GM19467 (cell line): ENCODE measurements at regions not wholly inside any gene's neighbourhood (a gene's known extent, or its start where the extent isn't known, plus 50 kb on each side); places are given as distances from the start of the nearest gene placed in this dataset.

ENCODE experiments used
- ATAC-seq: cut with Tn5 transposase; IDR thresholded peaks from one replicate; pipeline ENCODE4 v1.9.1; 2021; ENCODE audit warnings: mild to moderate bottlenecking, moderate library complexity; ENCODE audit not compliant: unreplicated experiment

DNA sequence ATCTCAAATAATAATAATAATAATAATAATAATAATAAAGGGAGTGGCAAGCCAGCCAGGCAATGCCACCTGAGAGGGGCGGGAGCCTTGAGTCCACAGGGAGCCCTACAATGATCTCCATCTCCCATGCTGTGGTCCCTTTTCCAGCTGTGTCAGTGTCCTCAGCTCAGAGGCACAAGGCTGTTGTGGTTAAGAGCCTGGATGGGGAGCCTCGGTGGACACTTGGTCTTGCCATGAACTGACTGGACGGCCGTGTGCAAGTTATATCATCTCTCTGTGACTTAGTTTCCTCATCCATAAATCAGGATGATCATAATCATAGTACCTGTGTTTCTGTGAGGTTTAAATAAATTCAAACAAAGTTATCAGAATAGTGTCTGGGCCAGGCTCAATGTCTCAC, 127.8 kb upstream of the TIAM1 start:
- ATAC-seq = no peak

DNA sequence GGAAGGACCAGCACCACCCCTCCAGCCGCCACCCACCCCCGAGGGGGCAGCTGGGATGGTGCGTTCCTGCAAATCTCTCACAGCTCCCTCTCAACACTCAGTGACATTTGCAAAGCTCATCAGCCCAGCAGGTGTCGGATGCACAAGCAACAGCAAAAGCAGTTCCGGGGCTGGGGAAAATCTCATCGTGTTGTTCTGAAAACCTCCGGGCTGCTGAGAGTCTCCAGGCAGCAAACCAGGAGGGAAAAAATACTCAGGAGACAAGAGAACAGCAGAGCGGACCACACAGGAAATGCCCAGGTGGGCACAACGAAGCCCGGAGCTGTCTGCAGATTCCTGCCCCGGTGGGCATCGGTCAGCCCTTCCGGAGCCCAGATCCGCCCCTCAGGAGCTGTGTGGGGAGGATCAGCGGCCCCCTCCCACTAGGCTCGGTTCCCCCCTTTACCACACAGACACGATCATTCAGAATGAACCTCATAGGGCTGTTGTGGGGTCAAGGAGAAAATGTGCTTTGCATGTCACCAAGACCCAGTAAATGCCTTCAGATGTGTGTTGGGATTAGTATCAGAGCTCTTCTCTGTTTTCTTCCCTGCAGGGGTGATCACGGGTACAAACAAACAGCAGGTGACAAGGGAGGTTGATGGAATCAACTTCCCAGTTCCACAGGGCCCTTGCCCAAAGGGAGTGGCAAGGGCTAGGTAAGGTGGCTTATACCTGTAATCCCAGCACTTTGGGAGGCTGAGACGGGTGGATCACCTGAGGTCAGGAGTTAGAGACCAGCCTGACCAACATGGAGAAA, 127.0 kb upstream of the TIAM1 start:
- ATAC-seq = no peak

- no peak for ATAC-seq
Observed at GRCh38 chr21:31460980-31461379, 116.9 kb upstream of the TIAM1 start.

DNA sequence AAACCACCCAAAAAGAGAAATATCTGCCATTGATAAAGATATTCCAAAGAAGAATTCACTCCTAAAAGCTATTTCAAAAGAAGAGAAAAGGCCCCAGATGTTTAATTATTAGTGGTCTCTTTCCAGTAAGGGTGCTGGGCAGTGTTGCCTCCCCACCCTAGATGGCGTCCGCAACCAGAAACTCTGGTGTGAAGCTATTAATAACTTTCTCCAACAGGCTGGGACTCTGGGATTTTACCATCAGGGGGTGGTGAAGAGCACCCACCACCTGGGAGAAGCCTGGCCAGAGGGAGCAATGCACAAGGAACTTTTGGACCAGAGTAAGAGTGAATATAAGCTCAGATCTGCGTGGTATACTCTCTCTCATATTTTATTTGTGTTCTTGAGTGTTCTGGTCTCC, 115.4 kb upstream of the TIAM1 start:
- ATAC-seq = no peak

- ATAC-seq = no peak
Observed at GRCh38 chr21:31457675-31458074, 113.6 kb upstream of the TIAM1 start.

GRCh38 chr21:31456201-31456600, 112.1 kb upstream of the TIAM1 start:
- no peak for ATAC-seq

GRCh38 chr21:31455506-31455905, 111.4 kb upstream of the TIAM1 start:
- ATAC-seq = no peak

- ATAC-seq = no peak
Observed at GRCh38 chr21:31450980-31451379, 106.9 kb upstream of the TIAM1 start.

- no peak for ATAC-seq
Observed at GRCh38 chr21:31449921-31450535, 106.0 kb upstream of the TIAM1 start.

DNA sequence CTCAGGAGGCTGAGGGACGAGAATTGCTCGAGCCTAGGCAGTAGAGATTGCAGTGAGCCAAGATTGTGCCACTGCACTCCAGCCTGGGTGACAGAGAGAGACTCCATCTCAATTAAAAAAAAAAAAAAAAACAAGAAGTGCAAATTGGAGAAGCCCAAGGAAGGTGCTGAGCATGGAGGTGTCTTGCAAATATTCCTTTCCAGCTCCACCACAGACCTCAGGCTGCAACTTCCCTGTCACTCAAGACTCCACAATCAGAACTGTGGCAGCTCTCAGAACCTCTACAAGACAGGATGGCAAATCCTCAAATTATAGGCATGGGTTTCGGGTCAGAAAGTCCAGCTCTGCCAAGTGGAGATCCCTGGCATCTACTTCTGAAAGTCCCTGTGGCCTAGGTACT, 104.4 kb upstream of the TIAM1 start:
- ATAC-seq = no peak

DNA sequence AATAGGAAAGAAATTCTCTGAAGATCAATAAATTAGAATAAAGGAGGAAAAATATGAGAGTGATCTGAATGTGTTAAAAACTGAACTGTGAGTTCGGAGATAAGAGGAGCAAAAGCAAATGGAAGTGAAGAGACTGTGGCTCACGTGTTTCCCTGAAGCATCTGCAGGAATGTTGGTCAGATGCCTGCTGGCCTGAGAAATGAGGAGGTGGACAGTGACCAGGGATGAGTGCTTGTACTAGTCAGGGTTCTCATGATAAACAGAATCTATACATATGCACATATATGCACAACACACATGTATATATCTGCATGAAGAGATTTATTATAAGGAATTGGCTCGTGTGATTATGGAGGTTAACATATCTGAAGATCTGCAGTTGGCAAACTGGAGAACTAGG, 103.4 kb upstream of the TIAM1 start:
- no peak for ATAC-seq

DNA sequence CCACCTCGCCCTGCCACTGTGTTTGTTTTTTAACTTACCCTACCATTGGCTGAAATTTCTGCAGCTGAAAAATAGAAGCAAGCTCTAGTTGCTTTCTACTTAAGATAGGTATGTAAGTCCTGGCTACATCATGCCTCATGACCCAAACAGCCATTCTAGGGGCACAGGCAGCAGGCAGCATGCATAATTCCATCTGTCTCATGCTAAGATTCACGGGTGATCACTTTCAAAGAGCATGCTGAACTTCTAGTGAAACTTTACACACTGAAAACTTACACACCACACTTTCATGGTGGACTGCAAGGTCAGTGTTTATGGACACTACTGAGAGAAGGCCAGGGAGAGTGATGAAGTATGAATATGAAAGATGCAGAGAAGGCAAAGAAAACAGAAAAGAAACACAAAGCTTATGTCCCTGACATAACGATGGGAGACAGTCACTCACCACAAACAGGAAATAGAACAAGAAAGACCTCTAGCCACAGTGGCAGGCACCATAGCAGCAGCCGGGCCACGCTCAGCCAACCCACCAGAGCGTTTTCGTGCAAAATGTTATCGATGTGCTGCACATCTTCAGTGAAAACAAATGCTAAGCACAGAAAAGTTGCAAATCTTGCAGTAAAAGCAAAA, 102.3 kb upstream of the TIAM1 start:
- ATAC-seq = peak; percentile 67

DNA sequence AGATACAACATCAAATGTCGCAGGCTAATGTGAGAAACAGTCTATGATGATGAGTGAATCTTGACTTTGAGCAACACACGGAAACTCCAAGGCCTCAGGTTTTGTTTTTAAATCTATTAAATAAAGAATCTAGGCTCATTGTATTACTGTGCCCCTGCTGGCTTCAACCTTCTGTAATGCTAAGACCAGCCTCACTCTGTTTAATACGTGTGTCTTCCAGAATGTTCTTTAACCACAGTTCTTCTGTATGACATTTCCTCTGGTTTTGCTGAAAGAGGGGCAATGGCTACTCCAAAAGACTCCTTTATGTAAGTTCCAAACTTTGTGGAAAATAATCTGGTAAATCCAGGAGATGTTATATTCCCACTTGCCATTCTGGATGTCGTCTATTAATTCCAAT, 101.1 kb upstream of the TIAM1 start:
- ATAC-seq = no peak

GRCh38 chr21:31443736-31444521, 99.9 kb upstream of the TIAM1 start:
- ATAC-seq = no peak

DNA sequence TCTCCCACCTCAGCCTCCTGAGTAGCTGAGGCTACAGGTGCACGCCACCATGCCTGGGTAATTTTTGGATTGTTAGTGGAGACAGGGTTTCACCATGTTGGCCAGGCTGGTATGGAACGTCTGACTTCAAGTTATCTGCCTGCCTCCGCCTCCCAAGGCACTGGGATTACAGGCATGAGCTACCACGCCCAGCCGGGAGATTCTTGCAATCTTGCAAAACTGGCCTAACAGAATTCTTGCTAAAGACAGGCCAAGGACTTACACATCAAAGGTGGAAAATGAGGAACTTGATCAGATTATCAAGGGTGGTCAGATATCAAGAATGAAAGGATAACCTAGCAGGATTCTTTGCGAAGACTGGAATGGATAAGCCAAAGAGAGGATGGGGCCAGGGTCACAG, 98.3 kb upstream of the TIAM1 start:
- ATAC-seq = no peak

DNA sequence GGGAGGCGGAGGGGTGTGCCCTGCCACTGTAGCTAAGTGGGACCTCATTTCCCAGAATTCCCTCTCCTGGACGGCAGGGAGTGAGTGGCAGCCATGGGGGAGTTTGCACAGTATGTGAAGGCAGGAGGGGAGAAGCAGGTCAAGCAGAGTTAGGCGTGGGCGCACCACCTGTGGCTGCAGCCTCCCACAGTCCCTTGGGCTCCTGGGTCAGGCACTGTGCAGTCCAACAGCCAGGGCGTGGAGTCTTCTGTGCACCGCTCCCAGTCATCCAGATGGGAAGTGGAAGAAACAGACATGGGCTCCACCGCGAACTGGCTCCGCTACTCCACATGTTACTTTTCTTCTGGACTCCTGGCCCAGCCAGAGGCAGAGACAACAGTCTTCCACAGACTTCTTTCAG, 85.4 kb upstream of the TIAM1 start:
- no peak for ATAC-seq

DNA sequence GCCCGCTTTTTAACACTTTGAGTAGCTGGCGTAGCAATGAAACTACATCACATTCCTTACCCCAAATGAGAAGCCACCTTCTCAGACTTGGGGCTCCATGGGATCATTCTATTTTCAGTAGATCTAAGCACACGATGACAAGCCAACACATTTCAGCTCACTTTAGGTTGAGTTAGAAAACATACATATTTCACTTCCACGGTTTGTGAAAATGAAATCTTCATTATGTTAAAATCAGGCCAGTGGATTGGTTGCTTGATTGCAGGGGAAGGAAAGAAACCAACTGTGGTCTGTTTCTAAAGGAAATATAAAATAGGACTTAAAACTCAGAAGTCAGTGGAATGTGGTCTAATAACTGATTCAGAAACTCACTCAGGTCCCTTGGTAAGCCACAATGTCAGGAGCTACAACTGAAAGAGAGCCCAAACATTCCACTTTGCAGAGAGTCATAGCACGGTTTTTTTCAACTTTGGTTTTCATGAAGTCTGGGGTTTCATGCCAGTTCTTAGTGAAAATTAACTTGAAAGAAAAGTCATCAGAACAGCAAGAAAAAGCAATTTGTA, 82.3 kb upstream of the TIAM1 start:
- ATAC-seq = no peak

- ATAC-seq = no peak
Observed at GRCh38 chr21:31425138-31425537, 81.1 kb upstream of the TIAM1 start.

DNA sequence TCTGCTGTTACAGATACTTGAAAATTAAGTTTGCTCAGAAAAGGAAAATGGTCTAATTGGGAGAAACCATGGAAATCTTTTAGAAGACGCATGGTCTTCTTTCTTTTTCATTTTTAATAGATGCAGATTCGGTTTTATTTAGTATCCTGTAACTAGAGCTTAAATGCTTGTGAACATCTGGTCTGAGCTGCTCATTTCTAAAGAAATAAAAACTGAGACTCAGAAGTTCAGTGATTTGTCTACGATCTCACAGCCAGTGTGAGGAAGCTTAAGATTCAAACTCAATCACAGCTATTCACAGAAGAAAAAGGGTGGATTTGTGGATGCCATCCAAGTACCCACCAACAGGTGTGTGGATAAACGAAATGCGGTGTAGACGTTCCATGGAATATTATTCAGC, 80.0 kb upstream of the TIAM1 start:
- ATAC-seq = no peak

DNA sequence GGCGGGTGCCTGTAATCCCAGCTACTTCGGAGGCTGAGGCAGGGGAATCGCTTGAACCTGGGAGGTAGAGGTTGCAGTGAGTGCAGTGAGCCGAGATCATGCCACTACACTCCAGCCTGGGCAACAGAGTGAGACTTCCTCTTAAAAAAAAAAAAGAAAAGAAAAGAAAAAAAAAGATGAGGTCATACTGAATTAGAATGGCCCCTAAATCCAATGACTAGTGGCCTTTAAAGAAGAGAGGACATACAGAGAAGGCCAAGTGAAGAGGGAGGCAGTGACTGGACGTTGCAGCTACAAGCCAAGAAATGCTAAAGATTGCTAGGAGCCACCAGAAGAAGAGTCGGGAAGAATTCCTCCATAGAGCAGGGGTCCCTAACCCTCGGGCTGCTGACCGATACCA, 76.9 kb upstream of the TIAM1 start:
- no peak for ATAC-seq

DNA sequence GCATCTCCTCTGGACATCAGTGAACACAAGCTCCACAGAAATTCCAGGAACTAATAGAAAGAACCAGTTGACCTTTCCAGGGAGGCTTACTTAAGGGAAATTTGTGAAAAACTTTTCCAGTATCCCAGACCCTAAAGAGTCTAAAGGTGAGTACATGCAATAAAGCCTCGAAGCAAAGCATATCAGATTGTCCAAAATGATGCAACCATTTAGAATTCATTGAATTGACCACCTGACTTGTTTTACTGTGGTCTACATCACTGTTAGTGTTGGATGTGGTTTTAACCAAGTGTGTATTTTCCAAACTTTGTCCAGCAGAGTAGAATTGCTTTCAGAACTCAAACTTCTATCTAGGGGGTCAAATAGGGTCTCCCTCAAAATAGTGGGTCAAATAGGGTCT, 76.3 kb upstream of the TIAM1 start:
- no peak for ATAC-seq
